ENCODE measurements at regions not wholly inside any gene's neighbourhood (a gene's known extent, or its start where the extent isn't known, plus 50 kb on each side); places are given as distances from the start of the nearest gene placed in this dataset.

DNA sequence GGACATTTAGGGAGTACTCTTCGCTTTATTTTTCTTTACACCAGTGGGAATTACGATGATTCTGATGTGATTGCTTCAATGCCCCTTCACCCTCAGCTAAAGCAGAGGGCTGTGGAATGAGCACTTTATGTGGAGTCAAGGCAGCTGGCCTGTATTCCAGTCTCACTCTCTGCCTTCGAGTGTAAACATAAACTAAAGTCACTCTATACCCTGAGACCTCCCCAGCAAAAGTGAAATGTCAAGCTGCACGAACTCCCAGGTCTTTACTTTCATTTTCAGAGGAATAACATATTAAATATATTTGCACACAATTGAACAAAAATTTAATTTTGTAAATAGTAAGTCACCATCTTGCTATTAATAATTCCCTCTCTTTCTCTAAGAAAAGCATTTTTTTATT, 557.1 kb downstream of the DACH1 start:
- H3K18ac ChIP-seq (ENCODE audit: insufficient read length, low read depth, low read length) = no peak overlapping the region
- no peaks in the 10 kb centered on the region for H3K9me3 Mint-ChIP-seq
- H3T11ph ChIP-seq (ENCODE audit: low read length) = no peak overlapping the region
- H2BK120ac ChIP-seq (ENCODE audit: low read depth, low read length, poor library complexity, severe bottlenecking) = no peak overlapping the region
- H3K9me3 ChIP-seq (ENCODE audit: control insufficient read depth, low read depth, low read length) = no peaks in the 10 kb centered on the region
- H3K27ac ChIP-seq (ENCODE audit: insufficient read length, low read depth, low read length) = no peak overlapping the region
- no peaks in the 10 kb centered on the region for H4K20me1 ChIP-seq (ENCODE audit: control insufficient read depth, insufficient read depth, insufficient read length)
- no peaks in the 10 kb centered on the region for H3K4me1 ChIP-seq (ENCODE audit: insufficient read depth, low read length)
- no peaks in the 10 kb centered on the region for H3K36me3 Mint-ChIP-seq (ENCODE audit: insufficient read depth in 1 of 3, low read depth in 3 of 3)
- no peak overlapping the region for H2BK20ac ChIP-seq (ENCODE audit: low read depth, low read length, poor library complexity, severe bottlenecking)
- no peak overlapping the region for H4K5ac ChIP-seq (ENCODE audit: insufficient read length, low read depth, low read length)
- no peak overlapping the region for H2BK5ac ChIP-seq (ENCODE audit: insufficient read length, low read length)
- H3K23me2 ChIP-seq (ENCODE audit: insufficient read length, low read depth, low read length, poor library complexity, severe bottlenecking) = no peaks in the 10 kb centered on the region
- no peak overlapping the region for H4K91ac ChIP-seq (ENCODE audit: insufficient read length, low read depth, low read length)
- no peak overlapping the region for H3K27ac Mint-ChIP-seq
- no peaks in the 10 kb centered on the region for H3K79me2 ChIP-seq (ENCODE audit: insufficient read depth, low read length)
- H2BK15ac ChIP-seq (ENCODE audit: low read depth, low read length) = no peak overlapping the region
- H2AFZ ChIP-seq (ENCODE audit: low read length) = no peak overlapping the region
- peaks cover 7 to 8% of the 10 kb centered on the region in 2 experiments for H3K4me1 Mint-ChIP-seq
- no peak overlapping the region for H2BK12ac ChIP-seq (ENCODE audit: insufficient read length, low read depth, low read length)
- no peak overlapping the region for H3K4me3 Mint-ChIP-seq
- no peak overlapping the region for H3K23ac ChIP-seq (ENCODE audit: insufficient read length, low read depth, low read length)
- H3K27me3 ChIP-seq (ENCODE audit: insufficient read depth, low read length) = no peaks in the 10 kb centered on the region
- no peak for TF ChIP-seq CTCF (conservative IDR thresholded peaks at IDR 0.05)
- no peak overlapping the region for H4K8ac ChIP-seq (replicated peaks; ENCODE audit: insufficient read length, low read depth, low read length)
- no peak overlapping the region for H3K4ac ChIP-seq (ENCODE audit: low read depth, low read length)
- no CpG with 5 or more reads among the region's 4 CpGs for WGBS (ENCODE audit: extremely low coverage, insufficient read length, low lambda C conversion rate)
- H3K4me2 ChIP-seq (ENCODE audit: insufficient read depth, insufficient read length, low read length) = no peak overlapping the region
- no peak overlapping the region for H3K9ac ChIP-seq (ENCODE audit: extremely low read depth, insufficient read length, low read length)
- H3K14ac ChIP-seq (ENCODE audit: insufficient read depth, low read length) = no peak overlapping the region
- no peak for DNase-seq
- no peak overlapping the region for H3K56ac ChIP-seq (ENCODE audit: insufficient read length, low read depth, low read length)
- H3K27me3 Mint-ChIP-seq (ENCODE audit: low read depth) = no peaks in the 10 kb centered on the region
- no peak overlapping the region for H2AK5ac ChIP-seq (ENCODE audit: insufficient read length, low read length)
- no peaks in the 10 kb centered on the region for H3K79me1 ChIP-seq (ENCODE audit: insufficient read depth, low read depth, low read length, poor library complexity, severe bottlenecking)
